ENCODE measurements at regions not wholly inside any gene's neighbourhood (a gene's known extent, or its start where the extent isn't known, plus 50 kb on each side); places are given as distances from the start of the nearest gene placed in this dataset.
"Not testable (repeated sequence)": the region's sequence is repeated elsewhere in the genome, so short reads cannot be mapped to it uniquely, and the experiment has no call there.

DNA sequence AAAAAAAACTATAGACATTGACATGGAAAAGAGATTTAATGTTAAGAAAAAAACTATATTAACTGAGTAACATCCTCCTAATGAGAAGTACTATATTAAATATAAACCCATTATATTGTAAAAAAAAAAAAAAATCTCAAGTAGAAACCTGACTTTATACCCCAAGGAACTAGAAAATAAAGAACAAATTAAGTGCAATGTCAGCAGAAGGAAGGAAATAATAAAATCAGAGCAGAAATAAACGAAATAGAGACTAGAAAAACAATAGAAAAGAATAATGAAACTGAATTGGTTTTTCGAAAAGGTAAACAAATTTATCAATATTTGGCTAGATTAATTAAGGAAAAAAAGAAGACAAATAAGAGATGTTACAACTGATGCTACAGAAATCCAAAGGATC, 329.1 kb upstream of the ZNF608 start:
- H3K4me3 ChIP-seq (ENCODE audit: low read depth, low read length), result no peak overlapping the region
- no peak for DNase-seq (ENCODE audit: low read depth)
- no peak for TF ChIP-seq CTCF (IDR thresholded peaks at IDR 0.05; ENCODE audit: insufficient read depth, low read depth, low read length)

GRCh38 chr5:125079028-125079427, 332.6 kb upstream of the ZNF608 start:
- DNase-seq (ENCODE audit: low read depth), result not testable (repeated sequence)

GRCh38 chr5:125081101-125081500, 334.7 kb upstream of the ZNF608 start:
- DNase-seq (ENCODE audit: low read depth), result no peak
- no peak for TF ChIP-seq CTCF (IDR thresholded peaks at IDR 0.05; ENCODE audit: insufficient read depth, low read depth, low read length)

More at GRCh38 chr5:125079028-125079427, 332.6 kb upstream of the ZNF608 start:
- H3K4me3 ChIP-seq (ENCODE audit: low read depth, low read length), result not testable (repeated sequence)

DNA sequence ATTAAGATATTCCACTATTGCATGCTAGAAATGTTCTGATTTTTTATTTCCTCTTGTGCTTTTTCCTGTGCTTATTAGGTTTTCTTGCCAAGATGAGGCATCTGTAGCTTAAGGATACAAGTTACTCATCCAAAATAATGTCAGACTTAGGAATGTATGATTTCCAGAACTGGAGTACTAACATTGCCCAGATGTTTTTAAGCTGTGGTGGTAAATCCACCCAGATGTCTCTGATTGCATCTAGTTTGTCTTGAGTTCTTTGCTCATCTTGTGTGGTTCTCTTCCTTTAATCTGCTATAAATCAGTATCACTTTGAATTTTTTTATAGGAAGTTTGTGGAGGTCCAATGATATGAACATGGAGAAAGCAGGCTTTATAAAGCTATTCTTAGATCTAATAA, 337.5 kb upstream of the ZNF608 start:
- TF ChIP-seq CTCF (IDR thresholded peaks at IDR 0.05; ENCODE audit: insufficient read depth, low read depth, low read length), result no peak
- H3K4me3 ChIP-seq (ENCODE audit: low read depth, low read length), result no peak overlapping the region
- peak; percentile 94 for DNase-seq (ENCODE audit: low read depth)

More at GRCh38 chr5:125081101-125081500, 334.7 kb upstream of the ZNF608 start:
- no peak overlapping the region for H3K4me3 ChIP-seq (ENCODE audit: low read depth, low read length)

GRCh38 chr5:125085797-125086505, 339.5 kb upstream of the ZNF608 start:
- no peak for DNase-seq (ENCODE audit: low read depth)
- TF ChIP-seq CTCF (IDR thresholded peaks at IDR 0.05; ENCODE audit: insufficient read depth, low read depth, low read length), result no peak
- H3K4me3 ChIP-seq (ENCODE audit: low read depth, low read length), result no peak overlapping the region

- no peak for DNase-seq (ENCODE audit: low read depth)
- H3K4me3 ChIP-seq (ENCODE audit: low read depth, low read length), result no peak overlapping the region
- TF ChIP-seq CTCF (IDR thresholded peaks at IDR 0.05; ENCODE audit: insufficient read depth, low read depth, low read length), result no peak
These were observed 342.2 kb upstream of the ZNF608 start for GRCh38 chr5:125088522-125089105.

DNA sequence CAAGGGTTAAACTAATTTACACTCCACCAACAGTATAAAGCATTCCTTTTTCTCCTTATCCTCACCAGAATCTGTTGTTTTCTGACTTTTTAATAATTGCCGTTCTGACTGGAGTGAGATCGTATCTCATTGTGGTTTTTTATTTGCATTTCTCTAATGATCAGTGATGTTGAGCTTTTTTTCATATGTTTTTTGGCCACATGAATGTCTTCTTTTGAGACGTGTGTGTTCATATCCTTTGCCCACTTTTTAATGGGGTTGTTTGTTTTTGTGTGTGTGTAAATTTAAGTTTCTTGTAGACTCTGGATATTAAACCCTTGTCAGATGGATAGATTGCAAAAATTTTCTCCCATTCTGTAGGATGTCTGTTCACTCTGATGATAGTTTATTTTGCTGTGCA, 345.7 kb upstream of the ZNF608 start:
- H3K4me3 ChIP-seq (ENCODE audit: low read depth, low read length), result not testable (repeated sequence)
- DNase-seq (ENCODE audit: low read depth), result peak; percentile 52

DNA sequence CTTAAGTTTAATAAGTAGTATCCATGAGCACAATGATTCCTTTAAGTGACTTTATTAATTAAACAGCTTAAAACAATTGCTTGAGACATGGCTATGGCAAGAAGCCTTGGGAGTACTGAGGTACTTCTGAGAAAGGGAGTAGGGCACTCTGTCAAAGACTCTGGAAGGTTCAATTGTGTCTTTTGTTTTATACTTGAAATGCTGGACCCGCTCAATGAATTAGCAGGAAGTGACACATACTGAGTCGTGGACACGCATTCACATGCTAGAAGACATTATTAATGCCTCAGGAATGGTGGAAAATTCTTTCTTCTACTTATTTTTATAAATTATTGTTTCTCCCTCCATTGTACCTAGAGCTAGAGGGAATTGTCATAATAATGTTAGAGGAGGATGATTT, 347.3 kb upstream of the ZNF608 start:
- H3K4me3 ChIP-seq (ENCODE audit: low read depth, low read length), result no peak overlapping the region
- no peak for TF ChIP-seq CTCF (IDR thresholded peaks at IDR 0.05; ENCODE audit: insufficient read depth, low read depth, low read length)
- DNase-seq (ENCODE audit: low read depth), result peak; percentile 18

All from fibroblast of villous mesenchyme (primary cell).